HG02759 (cell line): ENCODE measurements at regions not wholly inside any gene's neighbourhood (a gene's known extent, or its start where the extent isn't known, plus 50 kb on each side); places are given as distances from the start of the nearest gene placed in this dataset.
"Not testable (repeated sequence)": the region's sequence is repeated elsewhere in the genome, so short reads cannot be mapped to it uniquely, and the experiment has no call there.

Source experiments
- ATAC-seq: cut with Tn5 transposase; IDR thresholded peaks from one replicate; pipeline ENCODE4 v1.9.1; 2021; ENCODE audit warnings: mild to moderate bottlenecking, moderate library complexity; ENCODE audit not compliant: unreplicated experiment

GRCh38 chrY:16106613-16107012 lies 1582.3 kb downstream of the NLGN4Y start:
- ATAC-seq: no peak

GRCh38 chrY:16108839-16109238 lies 1584.5 kb downstream of the NLGN4Y start:
- ATAC-seq: no peak

GRCh38 chrY:16120096-16120495 lies 1595.8 kb downstream of the NLGN4Y start:
- ATAC-seq: not testable (repeated sequence)

GRCh38 chrY:16121988-16122387 lies 1597.7 kb downstream of the NLGN4Y start:
- no peak for ATAC-seq

- no peak for ATAC-seq
These were observed 1600.4 kb downstream of the NLGN4Y start for GRCh38 chrY:16124630-16125317.

- no peak for ATAC-seq
These were observed 1612.4 kb downstream of the NLGN4Y start for GRCh38 chrY:16136581-16137298.

- ATAC-seq: no peak
These were observed 1633.5 kb downstream of the NLGN4Y start for GRCh38 chrY:16157801-16158200.

- ATAC-seq: peak; percentile 63
These were observed 1651.4 kb downstream of the NLGN4Y start for GRCh38 chrY:16175740-16176139.

GRCh38 chrY:16205482-16205881 lies 1674.5 kb downstream of the CDY2B start:
- not testable (repeated sequence) for ATAC-seq

GRCh38 chrY:16243322-16243721 lies 1636.7 kb downstream of the CDY2B start:
- not testable (repeated sequence) for ATAC-seq

GRCh38 chrY:16254551-16255295 lies 1625.3 kb downstream of the CDY2B start:
- ATAC-seq: not testable (repeated sequence)

GRCh38 chrY:16255778-16256177 lies 1624.2 kb downstream of the CDY2B start:
- not testable (repeated sequence) for ATAC-seq
